C4-2B (cell line): ENCODE measurements at regions not wholly inside any gene's neighbourhood (a gene's known extent, or its start where the extent isn't known, plus 50 kb on each side); places are given as distances from the start of the nearest gene placed in this dataset.

ENCODE experiments used
- H3K27ac ChIP-seq: fragments of 450-650 bp; 2 replicates; pipeline ENCODE4 v1.5.1; 2017
- ZFX ChIP-seq: fragments of 450-650 bp; IDR thresholded peaks from 2 replicates; pipeline ENCODE4 v1.6.1; 2017
- TF ChIP-seq, protein P1 (sequence below): fragments of 450-650 bp; conservative IDR thresholded peaks from 2 replicates; pipeline ENCODE4 v1.5.1; 2017; ENCODE audit warnings: mild to moderate bottlenecking

GRCh38 chr5:38104497-38105230 lies 153.7 kb upstream of the EGFLAM start:
- no peak for TF ChIP-seq ZFX
- TF ChIP-seq, protein P1, sequence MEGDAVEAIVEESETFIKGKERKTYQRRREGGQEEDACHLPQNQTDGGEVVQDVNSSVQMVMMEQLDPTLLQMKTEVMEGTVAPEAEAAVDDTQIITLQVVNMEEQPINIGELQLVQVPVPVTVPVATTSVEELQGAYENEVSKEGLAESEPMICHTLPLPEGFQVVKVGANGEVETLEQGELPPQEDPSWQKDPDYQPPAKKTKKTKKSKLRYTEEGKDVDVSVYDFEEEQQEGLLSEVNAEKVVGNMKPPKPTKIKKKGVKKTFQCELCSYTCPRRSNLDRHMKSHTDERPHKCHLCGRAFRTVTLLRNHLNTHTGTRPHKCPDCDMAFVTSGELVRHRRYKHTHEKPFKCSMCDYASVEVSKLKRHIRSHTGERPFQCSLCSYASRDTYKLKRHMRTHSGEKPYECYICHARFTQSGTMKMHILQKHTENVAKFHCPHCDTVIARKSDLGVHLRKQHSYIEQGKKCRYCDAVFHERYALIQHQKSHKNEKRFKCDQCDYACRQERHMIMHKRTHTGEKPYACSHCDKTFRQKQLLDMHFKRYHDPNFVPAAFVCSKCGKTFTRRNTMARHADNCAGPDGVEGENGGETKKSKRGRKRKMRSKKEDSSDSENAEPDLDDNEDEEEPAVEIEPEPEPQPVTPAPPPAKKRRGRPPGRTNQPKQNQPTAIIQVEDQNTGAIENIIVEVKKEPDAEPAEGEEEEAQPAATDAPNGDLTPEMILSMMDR, result no peak
- no peak overlapping the region for H3K27ac ChIP-seq

DNA sequence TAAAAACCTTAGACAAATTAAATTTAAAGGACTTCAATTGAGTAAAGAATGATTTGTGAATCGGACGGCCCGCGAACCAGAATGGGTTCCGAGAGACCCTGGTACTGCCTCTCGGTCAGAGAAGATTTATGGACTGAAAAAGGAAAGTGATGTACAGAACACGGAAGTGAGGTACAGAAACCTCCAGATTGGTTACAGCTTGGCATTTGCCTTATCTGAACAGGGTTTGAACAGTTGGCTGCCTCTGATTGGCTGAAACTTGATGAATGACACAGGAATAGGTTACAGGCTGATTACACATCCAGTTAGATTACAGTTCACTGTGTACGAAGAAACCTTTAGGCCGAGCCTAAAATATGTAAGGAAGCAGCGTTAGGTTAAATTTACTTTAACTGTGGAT lies 156.5 kb upstream of the EGFLAM start:
- TF ChIP-seq ZFX, result no peak
- TF ChIP-seq, protein P1, result no peak
- no peak overlapping the region for H3K27ac ChIP-seq

DNA sequence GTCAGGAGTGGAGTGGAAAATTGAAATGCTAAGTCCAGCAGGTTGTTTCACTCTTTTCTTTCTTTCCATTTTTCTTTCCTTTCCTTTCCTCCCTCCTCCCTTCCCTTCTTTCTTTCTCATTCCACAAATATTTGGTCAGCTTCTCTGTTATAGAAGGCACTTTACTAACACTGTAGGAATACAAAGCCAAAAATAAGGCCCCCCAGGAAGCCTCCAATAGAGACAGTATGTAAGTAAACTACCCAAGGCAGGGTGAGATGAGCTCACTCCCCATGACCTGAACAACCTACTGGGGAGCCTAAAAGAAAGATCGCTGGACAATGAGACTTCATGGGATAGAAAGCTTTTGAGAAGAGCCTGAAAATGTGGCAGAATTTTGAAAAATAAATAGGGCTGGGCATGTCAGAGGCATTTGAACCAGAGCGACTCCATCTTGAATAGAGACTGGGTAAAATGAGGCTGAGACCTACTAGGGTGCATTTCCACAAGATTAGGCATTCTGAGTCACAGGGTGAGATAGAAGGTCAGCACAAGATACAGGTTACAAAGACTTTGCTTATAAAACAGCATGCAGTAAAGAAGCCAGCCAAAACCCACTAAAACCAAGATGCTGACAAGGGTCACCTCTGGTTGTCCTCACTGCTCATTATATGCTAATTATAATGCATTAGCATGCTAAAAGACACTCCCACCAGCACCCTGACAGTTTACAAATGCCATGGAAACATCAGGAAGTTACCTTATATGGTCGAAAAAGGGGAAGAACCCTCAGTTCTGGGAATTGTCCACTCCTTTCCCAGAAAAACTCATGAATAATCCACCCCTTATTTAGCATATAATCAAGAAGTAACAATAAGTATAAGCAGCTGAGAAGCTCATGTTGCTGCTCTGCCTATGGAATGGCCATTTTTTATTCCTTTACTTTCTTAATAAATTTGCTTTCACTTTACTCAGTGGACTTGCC lies 158.9 kb upstream of the EGFLAM start:
- TF ChIP-seq, protein P1, result no peak
- no peak for TF ChIP-seq ZFX
- no peak overlapping the region for H3K27ac ChIP-seq

DNA sequence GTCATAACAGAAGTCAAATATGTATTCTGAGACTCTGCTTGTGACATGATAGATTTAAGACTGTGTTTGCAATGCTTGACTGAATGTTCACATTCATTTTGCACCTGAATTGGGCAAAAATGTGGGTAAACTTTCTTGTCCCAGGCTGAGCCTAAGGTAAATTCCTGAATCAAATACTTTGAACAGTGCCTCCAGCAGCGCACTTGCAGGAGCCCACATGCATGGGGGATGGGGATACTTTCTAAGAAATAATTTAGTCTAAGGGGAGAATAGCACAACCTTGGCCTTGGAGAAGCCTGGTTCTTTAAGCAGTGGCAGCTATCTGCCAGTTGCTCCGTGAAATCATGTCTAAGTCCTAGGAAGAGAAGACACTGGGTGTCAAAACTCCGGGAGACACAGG lies 163.5 kb upstream of the EGFLAM start:
- TF ChIP-seq ZFX, result no peak
- TF ChIP-seq, protein P1, result no peak
- no peak overlapping the region for H3K27ac ChIP-seq

DNA sequence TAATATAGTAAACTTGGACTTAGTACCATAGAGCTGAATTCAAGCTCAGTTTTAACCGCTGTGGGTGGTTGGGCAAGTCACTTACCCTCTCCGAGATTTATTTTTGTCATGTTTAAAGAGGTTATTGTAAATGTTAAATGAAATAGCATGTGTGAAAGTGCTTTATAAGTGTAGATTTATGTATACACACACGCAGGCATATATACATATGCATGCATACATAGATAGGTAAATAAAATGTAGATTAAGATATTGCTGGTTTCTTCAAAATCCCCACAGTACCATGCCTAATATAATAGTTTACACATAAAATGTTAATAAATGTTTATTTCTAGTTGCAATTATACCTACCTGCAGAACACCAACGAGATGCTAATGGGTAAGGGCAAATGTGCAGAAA lies 164.5 kb upstream of the EGFLAM start:
- TF ChIP-seq ZFX, result no peak
- TF ChIP-seq, protein P1, result no peak
- H3K27ac ChIP-seq, result no peak overlapping the region

DNA sequence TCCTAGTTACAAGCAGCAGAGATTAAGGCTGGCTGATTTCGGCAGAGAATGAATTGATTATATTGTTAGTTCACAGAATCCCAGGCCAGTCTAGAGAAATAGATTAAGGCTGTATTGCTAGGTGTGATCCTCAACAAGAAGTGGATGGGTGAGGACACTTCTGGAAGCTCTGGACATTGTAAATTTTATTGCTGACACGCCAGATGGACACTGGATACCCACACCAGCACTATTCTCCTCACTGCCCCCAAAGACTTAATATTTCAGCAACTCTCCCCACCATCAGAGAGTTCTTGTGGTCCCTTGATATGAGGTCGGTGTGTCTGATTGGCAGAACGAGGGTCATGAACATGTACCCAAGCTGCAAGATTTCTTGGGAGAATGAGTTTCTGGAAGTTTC lies 171.6 kb upstream of the EGFLAM start:
- H3K27ac ChIP-seq, result no peak overlapping the region
- no peak for TF ChIP-seq ZFX
- TF ChIP-seq, protein P1, result no peak
